ENCODE measurements at regions not wholly inside any gene's neighbourhood (a gene's known extent, or its start where the extent isn't known, plus 50 kb on each side); places are given as distances from the start of the nearest gene placed in this dataset.

DNA sequence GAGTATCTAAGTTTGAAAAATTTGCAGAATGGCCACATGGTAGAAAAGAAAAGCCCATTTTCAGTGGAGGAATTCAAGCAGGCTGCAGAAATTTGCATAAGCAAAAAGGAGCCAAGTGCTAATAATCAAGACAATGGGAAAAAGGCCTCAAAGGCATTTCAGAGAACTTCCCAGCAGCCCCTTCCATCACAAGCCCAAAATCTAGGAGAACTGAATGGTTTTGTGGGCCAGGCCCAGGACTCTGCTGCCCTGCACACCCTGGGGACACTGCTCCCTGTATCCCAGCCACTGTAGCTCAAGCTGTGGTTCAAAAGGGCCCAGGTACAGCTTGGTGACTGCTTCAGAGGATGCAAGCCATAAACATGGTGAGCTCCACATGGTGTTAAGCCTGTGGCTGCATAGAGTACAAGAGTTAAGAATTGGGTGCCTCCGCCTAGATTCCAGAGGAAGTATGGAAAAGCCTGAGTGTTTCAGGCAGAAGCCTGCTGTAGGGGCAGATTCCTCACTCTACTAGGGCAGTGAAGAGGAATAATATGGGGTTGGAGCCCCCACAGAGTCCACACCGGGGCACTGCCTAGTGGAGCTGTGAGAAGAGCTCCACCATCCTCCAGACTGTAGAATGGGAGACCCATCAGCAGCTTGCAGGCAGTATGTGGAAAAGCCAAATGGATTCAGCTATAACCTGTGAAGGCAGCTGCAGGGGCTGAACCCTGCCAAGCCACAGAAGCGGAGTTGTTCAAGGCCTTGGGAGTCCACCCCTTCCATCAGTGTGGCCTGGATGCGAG is 720.7 kb upstream of the CTNND2 start:
- Histone ChIP-seq H3K27me3 (ENCODE audit: control insufficient read depth in 3 of 3, insufficient read depth in 3 of 3, low read length in 2 of 3) (no peaks in the 10 kb centered on the region), H3K36me3 (ENCODE audit: control insufficient read depth in 4 of 4, insufficient read depth in 4 of 4, low read length in 4 of 4) (no peaks in the 10 kb centered on the region), H3K9ac (ENCODE audit: insufficient read depth in 1 of 2, low read length in 2 of 2) (no peak overlapping the region), H3K4me1 (ENCODE audit: control insufficient read depth in 5 of 5, insufficient read depth in 5 of 5, low read length in 5 of 5) (no peaks in the 10 kb centered on the region), H3K9me3 (ENCODE audit: control insufficient read depth in 4 of 4, insufficient read depth in 3 of 4, low read length in 3 of 4) (peaks cover 0 to 11% (median 1%) of the 10 kb centered on the region in 4 donors), H3K4me3 (no peak overlapping the region), H3K27ac (ENCODE audit: low read depth in 1 of 2, low read length in 1 of 2) (no peak overlapping the region)
- 86% methylated on average over 4 of the region's 4 CpGs for WGBS, 2 donors
- no peak for ATAC-seq (ENCODE audit: insufficient read depth, low FRiP score)
- TF ChIP-seq CTCF (IDR thresholded peaks at IDR 0.05; ENCODE audit: control extremely low read depth, extremely low read depth), result no peak
- DNase-seq, result no peak

GRCh38 chr5:12623408-12623807 is 719.2 kb upstream of the CTNND2 start:
- Histone ChIP-seq H3K27ac (ENCODE audit: low read depth in 1 of 2, low read length in 1 of 2) (no peak overlapping the region), H3K36me3 (ENCODE audit: control insufficient read depth in 4 of 4, insufficient read depth in 4 of 4, low read length in 4 of 4) (no peaks in the 10 kb centered on the region), H3K9ac (ENCODE audit: insufficient read depth in 1 of 2, low read length in 2 of 2) (no peak overlapping the region), H3K4me1 (ENCODE audit: control insufficient read depth in 5 of 5, insufficient read depth in 5 of 5, low read length in 5 of 5) (no peaks in the 10 kb centered on the region), H3K4me3 (no peak overlapping the region), H3K27me3 (ENCODE audit: control insufficient read depth in 3 of 3, insufficient read depth in 3 of 3, low read length in 2 of 3) (no peaks in the 10 kb centered on the region), H3K9me3 (ENCODE audit: control insufficient read depth in 4 of 4, insufficient read depth in 3 of 4, low read length in 3 of 4) (peaks cover 0 to 11% (median 0%) of the 10 kb centered on the region in 4 donors)
- TF ChIP-seq CTCF (IDR thresholded peaks at IDR 0.05; ENCODE audit: control extremely low read depth, extremely low read depth), result no peak
- ATAC-seq (ENCODE audit: insufficient read depth, low FRiP score) (no peak), DNase-seq (no peak)
- WGBS, 2 donors, result 53 to 63% methylated on average over 1 of the region's 1 CpG

- ATAC-seq (ENCODE audit: insufficient read depth, low FRiP score), result no peak
- no peak for DNase-seq
- Histone ChIP-seq H3K9me3 (ENCODE audit: control insufficient read depth in 4 of 4, insufficient read depth in 3 of 4, low read length in 3 of 4) (peaks cover 0 to 6% (median 3%) of the 10 kb centered on the region in 4 donors), H3K27ac (ENCODE audit: low read depth in 1 of 2, low read length in 1 of 2) (no peak overlapping the region), H3K27me3 (ENCODE audit: control insufficient read depth in 3 of 3, insufficient read depth in 3 of 3, low read length in 2 of 3) (no peaks in the 10 kb centered on the region), H3K9ac (ENCODE audit: insufficient read depth in 1 of 2, low read length in 2 of 2) (no peak overlapping the region), H3K4me3 (no peak overlapping the region), H3K4me1 (ENCODE audit: control insufficient read depth in 5 of 5, insufficient read depth in 5 of 5, low read length in 5 of 5) (no peaks in the 10 kb centered on the region), H3K36me3 (ENCODE audit: control insufficient read depth in 4 of 4, insufficient read depth in 4 of 4, low read length in 4 of 4) (no peaks in the 10 kb centered on the region)
- WGBS, 2 donors, result 68 to 75% methylated on average over 4 of the region's 4 CpGs
- no peak for TF ChIP-seq CTCF (IDR thresholded peaks at IDR 0.05; ENCODE audit: control extremely low read depth, extremely low read depth)
Observed at GRCh38 chr5:12616093-12616492, 711.8 kb upstream of the CTNND2 start.

Data from lung (tissue), 11 donors.